GM21528 (cell line): ENCODE measurements at regions not wholly inside any gene's neighbourhood (a gene's known extent, or its start where the extent isn't known, plus 50 kb on each side); places are given as distances from the start of the nearest gene placed in this dataset.

Source experiments
- ATAC-seq: cut with Tn5 transposase; IDR thresholded peaks from one replicate; pipeline ENCODE4 v1.9.1; 2021; ENCODE audit warnings: mild to moderate bottlenecking, moderate library complexity; ENCODE audit not compliant: unreplicated experiment, low FRiP score

DNA sequence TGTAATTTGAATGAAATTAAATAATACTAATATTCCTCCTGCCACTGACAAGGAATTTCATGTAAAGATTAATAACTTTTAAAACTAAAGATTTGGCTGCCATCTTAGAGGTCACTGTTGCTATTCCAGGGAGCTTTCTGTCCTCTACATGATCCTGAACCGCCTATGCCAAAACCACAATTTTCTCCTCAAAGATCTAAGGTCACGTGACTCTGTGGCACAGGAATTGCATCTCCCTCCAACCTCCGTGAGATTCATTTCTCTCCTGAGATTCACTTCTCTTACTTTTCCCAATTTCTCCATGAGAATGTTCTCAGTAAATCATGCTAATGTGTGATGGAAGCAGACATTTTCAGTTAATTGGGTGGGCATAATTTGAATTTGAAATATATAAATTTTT lies 379.6 kb upstream of the TSHZ2 start:
- no peak for ATAC-seq

- ATAC-seq, result no peak
These were observed 382.1 kb upstream of the TSHZ2 start for GRCh38 chr20:52590100-52590499.

DNA sequence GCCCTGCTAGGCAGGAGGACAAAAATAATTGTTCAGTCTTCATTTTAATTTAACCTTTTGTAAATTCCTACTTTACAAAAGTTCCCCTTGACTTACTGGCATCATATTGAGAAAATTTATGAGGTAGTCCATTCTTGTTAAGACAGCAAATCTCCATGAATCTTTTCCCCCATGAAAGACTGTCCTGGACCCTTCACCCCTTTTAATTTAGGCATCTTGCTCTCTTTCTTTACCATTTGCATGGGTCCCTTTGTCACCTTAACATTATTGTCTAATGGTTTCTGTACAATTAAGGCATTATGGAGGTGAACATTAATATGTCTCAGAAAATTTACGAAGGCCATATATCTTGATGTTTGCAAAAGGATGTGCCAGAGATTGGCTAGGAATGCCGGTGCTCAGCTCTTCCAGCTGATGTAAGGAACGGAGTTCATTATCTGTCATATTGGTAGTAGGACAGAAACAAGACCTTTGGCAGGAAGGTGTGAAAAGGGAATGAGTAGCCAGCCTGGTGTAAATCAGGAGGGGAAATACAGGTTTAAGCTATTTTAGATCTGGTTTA lies 382.8 kb upstream of the TSHZ2 start:
- no peak for ATAC-seq

DNA sequence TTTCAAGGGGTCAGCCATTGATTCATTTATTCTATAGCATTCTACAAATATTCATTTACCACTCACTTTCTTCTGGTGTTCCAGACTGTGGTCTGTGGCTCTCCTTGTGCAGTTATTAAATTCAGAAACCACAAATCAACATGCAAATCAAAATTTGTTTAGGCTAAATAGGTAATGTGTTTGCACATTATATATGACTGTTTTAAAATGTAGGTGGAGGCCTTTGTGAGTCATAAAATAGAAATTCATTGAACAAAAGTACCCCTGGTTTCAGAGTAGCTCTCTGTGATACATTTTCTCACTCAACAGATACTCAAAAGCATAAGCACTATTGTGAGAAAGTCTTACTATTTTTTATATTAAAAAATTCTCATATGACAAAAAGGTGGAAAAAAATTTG lies 385.5 kb upstream of the TSHZ2 start:
- no peak for ATAC-seq

DNA sequence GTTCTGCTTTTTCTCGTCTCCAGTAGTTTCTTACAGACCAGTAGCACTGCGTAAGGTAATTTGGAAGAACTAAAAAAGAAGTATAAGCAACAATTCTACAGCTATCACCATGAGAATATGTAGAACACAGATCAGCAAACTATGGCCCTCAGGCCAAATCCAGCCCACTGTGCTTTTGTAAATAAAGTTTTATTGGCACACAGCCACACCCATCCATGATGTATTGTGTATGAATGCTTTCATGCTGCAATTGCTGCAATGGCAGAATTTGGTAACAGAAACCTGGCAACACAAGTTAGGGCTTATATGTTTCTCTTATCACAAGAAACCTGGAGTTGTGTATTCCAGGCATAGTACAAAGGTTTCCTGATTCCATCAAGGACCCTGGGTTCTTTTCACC lies 386.8 kb upstream of the TSHZ2 start:
- no peak for ATAC-seq

DNA sequence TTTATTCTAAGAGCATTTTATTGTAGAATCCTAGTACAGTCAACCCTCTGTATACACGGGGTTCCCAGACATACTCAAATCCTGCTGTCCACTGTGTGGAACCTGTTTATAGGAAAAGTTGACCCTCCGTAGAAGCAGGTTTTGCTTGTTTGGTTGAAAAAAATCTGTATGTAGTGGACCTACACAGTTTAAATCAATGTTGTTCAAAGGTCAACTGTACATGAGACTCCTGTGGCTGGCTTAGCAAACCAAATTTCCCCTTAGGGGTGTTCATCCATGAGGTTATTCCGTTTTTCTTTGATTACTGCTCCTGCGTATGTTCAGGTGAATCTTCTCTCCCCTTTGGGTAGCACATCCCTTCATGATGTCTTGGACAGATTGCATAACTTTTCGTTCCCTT lies 387.0 kb upstream of the ZFP64 start:
- ATAC-seq, result no peak

GRCh38 chr20:52577696-52578095 lies 386.1 kb upstream of the ZFP64 start:
- no peak for ATAC-seq

GRCh38 chr20:52572687-52573086 lies 381.1 kb upstream of the ZFP64 start:
- ATAC-seq, result no peak

- no peak for ATAC-seq
These were observed 377.6 kb upstream of the ZFP64 start for GRCh38 chr20:52569201-52569600.

DNA sequence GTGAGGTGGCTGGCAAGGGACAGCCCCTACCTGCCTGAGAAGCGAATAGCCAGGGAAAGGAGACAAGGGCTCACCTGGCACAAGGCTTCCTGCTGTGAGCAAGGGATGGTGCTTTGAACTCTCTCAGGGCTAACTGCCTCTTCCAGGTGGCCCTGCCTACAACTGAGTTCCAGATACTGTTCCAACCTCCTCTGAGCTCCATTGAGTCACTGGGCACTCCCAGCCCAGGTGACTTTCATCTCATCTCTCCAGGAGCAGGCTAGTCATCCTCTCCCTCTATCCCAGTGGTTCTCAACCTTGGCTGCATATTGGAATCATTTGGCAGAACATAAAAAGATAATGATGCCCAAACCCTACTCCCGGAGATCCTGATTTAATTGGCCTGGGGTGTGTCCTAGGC lies 374.0 kb upstream of the ZFP64 start:
- no peak for ATAC-seq

DNA sequence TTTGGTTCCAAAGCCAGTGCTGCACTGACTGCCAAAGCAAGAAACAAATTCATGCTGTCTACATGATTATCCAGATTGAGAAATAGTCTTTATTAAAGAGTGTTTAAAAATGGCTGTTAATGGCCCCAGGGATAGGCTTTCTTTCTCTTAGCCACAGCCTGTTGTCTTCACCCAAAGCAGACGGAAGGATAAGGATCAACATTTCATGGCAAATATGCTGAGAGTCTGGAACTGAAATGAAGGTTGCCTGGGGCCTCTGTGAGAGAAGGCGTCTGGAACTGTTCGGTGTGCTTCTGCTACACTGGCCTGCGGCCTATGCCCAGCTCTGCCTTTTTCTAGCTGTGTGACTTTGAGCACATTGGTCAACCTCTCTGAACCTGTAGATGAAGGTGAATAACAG lies 373.0 kb upstream of the ZFP64 start:
- no peak for ATAC-seq

DNA sequence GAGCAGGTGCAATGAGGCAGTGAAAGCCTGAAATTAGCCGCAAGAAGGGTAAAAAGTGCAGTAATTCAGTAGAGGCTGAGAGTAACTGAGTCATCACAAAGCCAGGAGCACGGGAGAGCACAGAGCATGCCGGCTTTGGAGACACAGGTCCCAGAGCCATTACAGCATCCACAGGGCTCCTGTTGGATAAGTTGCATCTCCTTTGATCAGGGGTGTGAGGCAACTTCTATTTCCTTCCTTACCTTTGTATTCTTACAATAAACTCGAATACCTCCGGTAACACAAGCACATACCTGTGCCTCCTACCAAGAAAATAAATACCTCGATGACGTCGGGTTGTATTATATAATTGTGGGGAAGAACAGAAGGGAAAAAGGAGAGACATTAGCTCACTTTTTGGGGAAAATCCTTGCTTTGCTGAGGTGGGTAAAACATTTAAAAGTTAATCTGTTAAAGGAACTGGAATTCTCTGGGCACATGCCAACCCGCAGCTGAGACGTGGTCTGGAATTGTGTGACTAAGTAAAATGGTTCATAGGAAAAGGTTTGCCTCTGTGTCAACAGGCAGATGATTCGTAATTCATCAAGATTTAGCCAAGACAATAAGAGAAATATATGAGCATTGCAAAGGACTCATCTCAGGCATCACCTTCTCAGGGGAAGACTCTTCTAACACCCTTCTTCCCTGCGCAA lies 360.7 kb upstream of the ZFP64 start:
- no peak for ATAC-seq

DNA sequence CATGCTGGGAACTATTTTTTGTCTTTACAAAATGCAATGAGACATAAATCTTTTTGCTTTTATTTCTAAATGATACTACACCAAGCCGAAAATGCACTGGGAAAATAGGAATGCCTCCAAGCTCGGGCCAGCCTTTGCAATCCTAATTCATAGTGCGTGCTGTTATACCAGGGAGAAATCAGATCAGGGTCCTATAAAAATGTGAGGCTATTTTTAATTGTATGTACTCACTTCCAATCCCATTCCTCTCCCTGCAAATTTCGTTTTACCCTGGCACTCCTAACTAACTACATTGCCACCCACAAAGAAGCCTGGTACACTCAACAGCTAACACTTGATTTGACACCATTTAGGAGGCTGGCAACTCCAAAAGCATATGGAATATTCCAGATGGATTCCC lies 350.6 kb upstream of the ZFP64 start:
- no peak for ATAC-seq

DNA sequence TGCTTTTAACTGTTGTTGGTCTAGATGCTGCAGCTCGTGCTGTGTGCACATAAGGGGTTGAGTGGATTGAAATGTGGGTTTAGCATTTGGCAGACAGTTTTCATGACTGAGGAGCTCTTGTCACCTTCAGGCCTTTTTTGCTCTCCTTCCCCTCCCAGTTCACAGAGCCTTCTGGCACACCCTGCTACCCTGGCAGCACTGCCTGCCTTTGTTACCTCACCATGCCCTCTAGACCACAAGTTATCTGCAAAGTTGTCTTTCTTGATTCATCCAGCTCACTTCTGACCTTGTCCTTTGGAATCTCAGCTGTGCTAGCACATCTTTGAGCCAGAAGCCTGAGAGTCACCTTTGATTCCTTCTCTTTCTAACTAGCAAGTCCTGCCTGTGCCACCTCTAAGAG lies 348.9 kb upstream of the ZFP64 start:
- ATAC-seq, result no peak

DNA sequence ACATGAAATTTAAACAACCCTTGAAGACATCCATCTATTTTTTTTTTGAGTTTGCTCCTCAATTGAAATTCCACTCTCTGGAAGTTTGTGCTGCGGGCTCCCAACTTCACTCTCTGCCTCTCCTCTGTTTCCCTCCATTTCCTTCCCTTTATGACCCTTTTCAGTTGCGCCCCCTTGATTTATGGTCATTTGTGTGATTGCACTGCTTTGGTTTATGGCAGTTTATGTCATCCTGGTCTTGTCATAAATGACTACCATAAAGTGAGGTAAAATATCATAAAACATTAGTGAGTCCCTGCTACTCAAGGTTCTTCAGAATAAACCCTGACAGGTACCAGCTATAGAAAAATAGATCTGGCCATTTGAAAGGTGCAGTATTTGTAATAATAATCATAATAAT lies 348.3 kb upstream of the ZFP64 start:
- no peak for ATAC-seq

DNA sequence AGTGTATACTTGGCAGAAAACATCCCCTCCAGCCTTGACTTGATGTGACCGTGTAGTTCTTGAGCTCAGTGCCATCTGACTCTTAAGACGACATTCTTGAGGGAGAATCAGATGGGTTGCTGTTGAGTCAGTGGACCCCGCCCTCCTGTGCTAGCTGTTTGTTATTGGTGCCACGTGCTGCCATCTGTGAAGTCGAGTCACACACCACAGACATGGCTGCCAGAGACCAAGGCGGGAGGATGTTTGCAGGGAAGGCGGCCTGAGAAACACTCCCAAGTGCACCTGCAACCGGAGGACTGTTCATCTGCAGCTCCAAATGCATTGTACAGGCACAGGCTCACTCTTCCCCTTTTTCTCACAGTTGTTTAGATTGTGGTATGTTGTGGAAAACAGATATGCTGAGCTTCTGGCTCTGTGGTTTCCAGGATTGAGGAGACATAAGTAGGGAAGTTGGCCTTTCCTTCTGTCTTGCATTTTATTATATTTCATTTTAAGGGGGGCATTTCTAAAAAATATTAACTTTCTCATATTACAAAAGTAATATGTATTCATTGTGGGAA lies 345.3 kb upstream of the ZFP64 start:
- ATAC-seq, result no peak

GRCh38 chr20:52536040-52536439 lies 344.5 kb upstream of the ZFP64 start:
- no peak for ATAC-seq

DNA sequence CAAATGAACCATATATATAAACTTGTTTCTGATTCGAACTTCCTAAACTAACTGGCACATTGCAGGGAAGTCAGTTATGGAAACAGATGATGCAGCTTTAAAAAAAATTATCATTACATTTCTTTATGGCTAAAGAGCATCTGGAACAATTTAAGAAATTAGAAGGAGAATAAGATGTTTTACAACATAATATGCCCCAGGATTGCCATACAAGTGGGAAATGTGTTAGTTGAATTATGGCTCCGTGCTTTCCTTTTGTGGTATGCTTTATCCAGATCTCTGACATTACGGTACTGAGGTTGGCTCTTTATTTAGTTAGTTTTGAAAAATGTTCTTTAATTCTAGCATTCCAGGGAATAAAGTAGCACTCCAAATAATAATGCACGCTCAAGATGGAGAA lies 343.0 kb upstream of the ZFP64 start:
- ATAC-seq, result no peak

DNA sequence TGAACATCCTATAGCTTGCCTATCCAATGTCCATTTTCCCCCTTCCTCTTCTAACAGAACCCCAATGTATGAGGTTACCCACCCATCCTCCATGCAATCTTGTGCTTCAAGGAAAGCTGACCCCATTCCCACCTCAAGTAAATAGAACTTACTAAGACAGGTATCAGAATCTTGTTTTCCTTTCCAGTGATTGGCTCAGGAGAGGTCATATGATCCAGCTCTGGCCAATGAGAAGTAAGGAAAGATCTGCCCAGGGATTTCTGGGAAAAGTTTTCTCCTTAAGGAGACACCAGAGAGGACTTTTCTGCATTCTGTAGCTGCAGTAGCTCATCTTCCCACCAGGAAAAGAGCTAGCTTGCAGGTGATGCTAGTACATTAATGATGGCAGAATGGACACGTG lies 341.8 kb upstream of the ZFP64 start:
- no peak for ATAC-seq

DNA sequence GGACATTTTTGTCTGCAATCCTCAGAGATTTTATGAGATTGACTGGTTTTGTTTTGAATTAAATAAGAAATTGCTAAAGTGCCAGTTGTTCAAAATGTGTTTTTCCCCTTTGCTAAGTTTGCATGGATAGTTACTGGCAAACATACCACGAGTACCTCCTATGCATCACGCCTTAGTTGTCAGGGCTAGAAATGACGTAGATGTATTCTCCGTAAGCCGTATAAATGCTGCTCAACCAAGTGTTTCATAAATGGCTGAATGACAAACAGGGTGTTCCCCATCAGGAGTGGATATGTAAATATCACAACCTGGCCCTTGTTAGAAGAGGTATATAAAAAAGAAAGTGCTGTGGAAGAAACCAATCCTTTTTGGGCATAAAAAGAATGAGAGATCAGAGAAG lies 341.1 kb upstream of the ZFP64 start:
- ATAC-seq, result no peak

- no peak for ATAC-seq
These were observed 339.0 kb upstream of the ZFP64 start for GRCh38 chr20:52530571-52530970.

GRCh38 chr20:52529826-52530225 lies 338.2 kb upstream of the ZFP64 start:
- ATAC-seq, result no peak
